Right lobe of liver (tissue), 6 donors: ENCODE measurements at regions not wholly inside any gene's neighbourhood (a gene's known extent, or its start where the extent isn't known, plus 50 kb on each side); places are given as distances from the start of the nearest gene placed in this dataset.

Source experiments
- ATAC-seq, 4 donors: fragments of 200-7000 bp; cut with Tn5 transposase; one replicate each; pipeline ENCODE4 v1.9.1; 2020; ENCODE audit warnings: mild to moderate bottlenecking in 4 of 4, moderate library complexity in 4 of 4
- DNase-seq, 3 donors: peaks; one replicate each; pipeline ENCODE4 v3.0.0-alpha.2; 2020
- H3K27ac ChIP-seq, 3 donors: fragments of 200-600 bp; one replicate each; pipeline ENCODE4 v1.8.0; 2022
- H3K27me3 ChIP-seq, 2 donors: fragments of 200-600 bp; one replicate each; pipeline ENCODE4 v1.8.0; 2022
- H3K36me3 ChIP-seq, 4 donors: fragments of 200-600 bp; sonication (generic) in 1 of 4; one replicate each; pipeline versions ENCODE4 v1.5.1 to v1.8.0; 2017 to 2022; ENCODE audit warnings: control low read depth in 1 of 4
- H3K4me1 ChIP-seq, 4 donors: fragments of 200-600 bp; sonication (generic) in 1 of 4; one replicate each; pipeline versions ENCODE4 v1.5.1 to v1.8.0; 2017 to 2022; ENCODE audit warnings: control low read depth in 1 of 4
- H3K4me3 ChIP-seq, 3 donors: fragments of 200-600 bp; one replicate each; pipeline ENCODE4 v1.8.0; 2022
- H3K9me3 ChIP-seq, 4 donors: fragments of 200-600 bp; sonication (generic) in 1 of 4; one replicate each; pipeline versions ENCODE4 v1.5.1 to v1.8.0; 2017 to 2022; ENCODE audit warnings: control low read depth in 1 of 4
- CTCF ChIP-seq, 4 donors: fragments of 200-600 bp in 3 of 4; fragments of 450-650 bp in 1 of 4; IDR thresholded peaks; one replicate each; pipeline versions ENCODE4 v1.5.1 to v1.8.0; 2016 to 2022; ENCODE audit warnings: antibody characterized with exemption in 4 of 4, mild to moderate bottlenecking in 2 of 4
- POLR2A ChIP-seq: fragments of 450-650 bp; IDR thresholded peaks from one replicate; pipeline ENCODE4 v1.6.1; 2017; ENCODE audit warnings: antibody characterized with exemption, mild to moderate bottlenecking
- WGBS: methylation state at CpG from one replicate; pipeline ENCODE4 v1.1.6; 2018; ENCODE audit warnings: low coverage, low lambda C conversion rate; ENCODE audit not compliant: insufficient coverage; ENCODE audit errors: missing lambda C conversion rate; 5-methylcytosine and 5-hydroxymethylcytosine counted together
- intact Hi-C, 2 donors: fragments of 100-400 bp; cut with DNase I; formaldehyde crosslinking; loops; one replicate each; pipeline versions ENCODE4 v1.11.2 to v1.14.1; 2022
- donor health status: DM: no; HTN: yes; CAD: no.
- donor health status: DM: no; HTN: no; CAD: no.
- donor health status: DM: no; HTN: no; CAD: no.
- donor health status: DM: no; HTN: yes; CAD: no.
- donor health status: DM: no; HTN: yes; CAD: no.

GRCh38 chr11:121797496-121797895 is 318.5 kb downstream of the BLID start:
- no peak for TF ChIP-seq POLR2A
- H3K4me1 ChIP-seq, result no peaks in the 10 kb centered on the region
- DNase-seq, result no peak
- no peaks in the 10 kb centered on the region for H3K27me3 ChIP-seq
- H3K36me3 ChIP-seq, result no peaks in the 10 kb centered on the region
- no peak overlapping the region for H3K27ac ChIP-seq
- WGBS, result 74% methylated on average over 3 of the region's 3 CpGs
- H3K4me3 ChIP-seq, result no peak overlapping the region
- no peaks in the 10 kb centered on the region for H3K9me3 ChIP-seq
- no peak for ATAC-seq
- intact Hi-C loops, result no loop called here

GRCh38 chr11:121795174-121795573 is 320.8 kb downstream of the BLID start:
- H3K4me1 ChIP-seq, result no peaks in the 10 kb centered on the region
- DNase-seq (no peak), ATAC-seq (no peak)
- no peak overlapping the region for H3K4me3 ChIP-seq
- H3K27ac ChIP-seq, result no peak overlapping the region
- intact Hi-C loops, result no loop called here
- TF ChIP-seq CTCF (IDR thresholded peaks at IDR 0.05), result no peak
- TF ChIP-seq POLR2A, result no peak
- 75% methylated on average over 7 of the region's 7 CpGs for WGBS
- no peaks in the 10 kb centered on the region for H3K9me3 ChIP-seq
- H3K36me3 ChIP-seq, result no peaks in the 10 kb centered on the region
- no peaks in the 10 kb centered on the region for H3K27me3 ChIP-seq

- TF ChIP-seq CTCF (IDR thresholded peaks at IDR 0.05), result no peak
- TF ChIP-seq POLR2A, result no peak
- DNase-seq, result no peak
- H3K9me3 ChIP-seq, result no peaks in the 10 kb centered on the region
- WGBS, result 75% methylated on average over 18 of the region's 22 CpGs
- intact Hi-C loops, result no loop called here
- no peaks in the 10 kb centered on the region for H3K36me3 ChIP-seq
- no peak overlapping the region for H3K27ac ChIP-seq
- no peaks in the 10 kb centered on the region for H3K27me3 ChIP-seq
- ATAC-seq, result no peak
- H3K4me1 ChIP-seq, result no peaks in the 10 kb centered on the region
- no peak overlapping the region for H3K4me3 ChIP-seq
Measured at GRCh38 chr11:121794671-121795141, 321.3 kb downstream of the BLID start.

- no peak overlapping the region for H3K4me3 ChIP-seq
Measured at GRCh38 chr11:121793916-121794315, 322.1 kb downstream of the BLID start.

GRCh38 chr11:121793291-121793690 is 322.7 kb downstream of the BLID start:
- no peaks in the 10 kb centered on the region for H3K4me1 ChIP-seq
- WGBS, result 21% methylated on average over 4 of the region's 4 CpGs
- no peak overlapping the region for H3K27ac ChIP-seq
- ATAC-seq (no peak), DNase-seq (no peak)
- H3K36me3 ChIP-seq, result no peaks in the 10 kb centered on the region
- TF ChIP-seq CTCF (IDR thresholded peaks at IDR 0.05), result no peak
- TF ChIP-seq POLR2A, result no peak
- H3K4me3 ChIP-seq, result no peak overlapping the region
- H3K27me3 ChIP-seq, result no peaks in the 10 kb centered on the region
- intact Hi-C loops, result no loop called here
- no peaks in the 10 kb centered on the region for H3K9me3 ChIP-seq

More at GRCh38 chr11:121793916-121794315, 322.1 kb downstream of the BLID start:
- WGBS, result 84% methylated on average over 6 of the region's 6 CpGs
- Histone ChIP-seq H3K27me3 (no peaks in the 10 kb centered on the region), H3K9me3 (no peaks in the 10 kb centered on the region), H3K36me3 (no peaks in the 10 kb centered on the region), H3K4me1 (no peaks in the 10 kb centered on the region), H3K27ac (no peak overlapping the region)
- DNase-seq, result no peak
- intact Hi-C loops, result no loop called here
- no peak for TF ChIP-seq POLR2A
- TF ChIP-seq CTCF (IDR thresholded peaks at IDR 0.05), result no peak
- ATAC-seq, result no peak
